ENCODE measurements at regions not wholly inside any gene's neighbourhood (a gene's known extent, or its start where the extent isn't known, plus 50 kb on each side); places are given as distances from the start of the nearest gene placed in this dataset.
"Not testable (repeated sequence)": the region's sequence is repeated elsewhere in the genome, so short reads cannot be mapped to it uniquely, and the experiment has no call there.

GRCh38 chr4:131976133-131977002, 1172.7 kb upstream of the PCDH10 start:
- TF ChIP-seq REST (IDR thresholded peaks at IDR 0.05; ENCODE audit: low read depth); POLR2AphosphoS5 (IDR thresholded peaks at IDR 0.05; ENCODE audit: low read depth, low read length); CTCF (IDR thresholded peaks at IDR 0.05 in 2 of 3, conservative IDR thresholded peaks at IDR 0.05 in 1 of 3; ENCODE audit: borderline replicate concordance in 1 of 3, insufficient read depth in 1 of 3, low read depth in 2 of 3, low read length in 2 of 3); RAD21 (IDR thresholded peaks at IDR 0.05; ENCODE audit: low read depth); MAX (IDR thresholded peaks at IDR 0.05); TCF7L2 (IDR thresholded peaks at IDR 0.05; ENCODE audit: borderline replicate concordance, extremely low read depth, insufficient read depth, insufficient read length); SP1 (IDR thresholded peaks at IDR 0.05; ENCODE audit: low read depth); CEBPB (IDR thresholded peaks at IDR 0.05; ENCODE audit: low read depth); EZH2phosphoT487 (IDR thresholded peaks at IDR 0.05; ENCODE audit: borderline replicate concordance); YY1 (IDR thresholded peaks at IDR 0.05; ENCODE audit: extremely low read depth, insufficient replicate concordance, low read depth, low read length): not testable (repeated sequence)
